GM23248 (cell line): ENCODE measurements at regions not wholly inside any gene's neighbourhood (a gene's known extent, or its start where the extent isn't known, plus 50 kb on each side); places are given as distances from the start of the nearest gene placed in this dataset.
"Not testable (repeated sequence)": the region's sequence is repeated elsewhere in the genome, so short reads cannot be mapped to it uniquely, and the experiment has no call there.

Experiments used
- DNase-seq: peaks from one replicate; pipeline ENCODE4 v3.0.0-alpha.2; 2015
- H2AFZ ChIP-seq: fragments of 200-600 bp; sonication (generic); 2 replicates; pipeline ENCODE4 v1.6.1; 2016; ENCODE audit warnings: antibody characterized with exemption
- H3F3A ChIP-seq: fragments of 200-600 bp; sonication (generic); 2 replicates; pipeline ENCODE4 v1.6.1; 2016; ENCODE audit warnings: mild to moderate bottlenecking, antibody characterized with exemption, mixed run types; ENCODE audit not compliant: insufficient read depth
- H3K27ac ChIP-seq: fragments of 200-600 bp; sonication (generic); 2 replicates; pipeline ENCODE4 v1.5.1; 2016; ENCODE audit warnings: mild to moderate bottlenecking
- H3K27me3 ChIP-seq: fragments of 200-600 bp; sonication (generic); replicated peaks from 2 replicates; pipeline ENCODE4 v1.6.1; 2016; ENCODE audit warnings: mild to moderate bottlenecking; ENCODE audit not compliant: insufficient read depth
- H3K36me3 ChIP-seq: fragments of 200-600 bp; sonication (generic); 2 replicates; pipeline ENCODE4 v1.6.1; 2016; ENCODE audit warnings: low read depth, mild to moderate bottlenecking
- H3K4me1 ChIP-seq: fragments of 200-600 bp; sonication (generic); 2 replicates; pipeline ENCODE4 v1.6.1; 2016; ENCODE audit warnings: mild to moderate bottlenecking; ENCODE audit not compliant: insufficient read depth
- H3K4me2 ChIP-seq: fragments of 200-600 bp; sonication (generic); one replicate; pipeline ENCODE4 v1.6.1; 2016; ENCODE audit warnings: mild to moderate bottlenecking; ENCODE audit not compliant: unreplicated experiment
- H3K4me3 ChIP-seq: fragments of 200-600 bp; sonication (generic); 2 replicates; pipeline ENCODE4 v1.5.1; 2016; ENCODE audit warnings: mild to moderate bottlenecking
- H3K79me2 ChIP-seq: fragments of 200-600 bp; sonication (generic); 2 replicates; pipeline ENCODE4 v1.6.1; 2016; ENCODE audit warnings: mild to moderate bottlenecking; ENCODE audit not compliant: insufficient read depth
- H3K9ac ChIP-seq: fragments of 200-600 bp; sonication (generic); 2 replicates; pipeline ENCODE4 v1.6.1; 2016; ENCODE audit warnings: mild to moderate bottlenecking
- H3K9me2 ChIP-seq: fragments of 200-600 bp; sonication (generic); 2 replicates; pipeline ENCODE4 v1.6.1; 2016; ENCODE audit warnings: mixed run types, mild to moderate bottlenecking, moderate library complexity; ENCODE audit not compliant: insufficient read depth
- H3K9me3 ChIP-seq: fragments of 200-600 bp; sonication (generic); one replicate; pipeline ENCODE4 v1.6.1; 2017; ENCODE audit warnings: low read depth
- H4K20me1 ChIP-seq: fragments of 200-600 bp; sonication (generic); 2 replicates; pipeline ENCODE4 v1.6.0; 2016; ENCODE audit not compliant: insufficient read depth
- EZH2 ChIP-seq: fragments of 200-600 bp; sonication (generic); IDR thresholded peaks from 2 replicates; pipeline ENCODE4 v1.6.1; 2018; ENCODE audit warnings: antibody characterized with exemption, mild to moderate bottlenecking; ENCODE audit not compliant: insufficient read depth, poor library complexity, severe bottlenecking
- EZH2phosphoT487 ChIP-seq: fragments of 200-600 bp; sonication (generic); IDR thresholded peaks from 2 replicates; pipeline ENCODE4 v1.6.1; 2018; ENCODE audit warnings: antibody characterized with exemption, moderate library complexity, mild to moderate bottlenecking, low read depth; ENCODE audit not compliant: insufficient read depth
- WGBS, 2 experiments: methylation state at CpG; one replicate each; pipeline ENCODE4 v1.1.6; 2015 to 2017; ENCODE audit warnings: low lambda C conversion rate in 2 of 2, low coverage in 1 of 2; ENCODE audit errors: missing lambda C conversion rate in 2 of 2; 5-methylcytosine and 5-hydroxymethylcytosine counted together
- in situ Hi-C: fragments of 300-500 bp; cut with MboI; formaldehyde crosslinking; loops from 2 replicates; pipeline ENCODE4 v1.15.0; 2020

DNA sequence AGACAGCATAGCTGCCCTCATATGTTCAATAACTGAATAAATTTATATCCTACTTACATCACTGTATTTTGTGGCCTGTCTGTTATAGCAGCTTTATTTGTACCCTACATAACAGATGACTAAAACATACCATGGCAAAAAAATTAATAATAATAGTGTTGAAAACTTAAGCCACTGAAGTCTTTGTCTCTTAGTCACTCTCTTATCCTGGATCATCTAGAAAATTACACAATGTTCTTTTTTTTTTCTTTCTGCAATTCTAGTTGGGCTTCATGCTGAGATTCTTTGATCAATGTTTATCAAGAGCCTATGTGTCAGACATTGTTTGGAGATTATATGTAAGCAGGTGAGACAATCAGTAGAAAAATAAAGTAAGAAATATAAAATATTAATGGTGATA is 519.3 kb upstream of the ARPP21 start:
- no peak overlapping the region for H3K4me2 ChIP-seq
- H3K9ac ChIP-seq, result no peak overlapping the region
- no peaks in the 10 kb centered on the region for H4K20me1 ChIP-seq
- no peaks in the 10 kb centered on the region for H3K4me1 ChIP-seq
- no peak overlapping the region for H2AFZ ChIP-seq
- no peak overlapping the region for H3K27ac ChIP-seq
- peaks cover 9% of the 10 kb centered on the region for H3K9me3 ChIP-seq
- H3K36me3 ChIP-seq, result no peaks in the 10 kb centered on the region
- no peaks in the 10 kb centered on the region for H3K79me2 ChIP-seq
- in situ Hi-C loops, result no loop called here
- H3K4me3 ChIP-seq, result no peak overlapping the region
- no peak for DNase-seq
- no peaks in the 10 kb centered on the region for H3K9me2 ChIP-seq
- TF ChIP-seq EZH2 (no peak), EZH2phosphoT487 (no peak)
- no peaks in the 10 kb centered on the region for H3K27me3 ChIP-seq
- H3F3A ChIP-seq, result no peaks in the 10 kb centered on the region

DNA sequence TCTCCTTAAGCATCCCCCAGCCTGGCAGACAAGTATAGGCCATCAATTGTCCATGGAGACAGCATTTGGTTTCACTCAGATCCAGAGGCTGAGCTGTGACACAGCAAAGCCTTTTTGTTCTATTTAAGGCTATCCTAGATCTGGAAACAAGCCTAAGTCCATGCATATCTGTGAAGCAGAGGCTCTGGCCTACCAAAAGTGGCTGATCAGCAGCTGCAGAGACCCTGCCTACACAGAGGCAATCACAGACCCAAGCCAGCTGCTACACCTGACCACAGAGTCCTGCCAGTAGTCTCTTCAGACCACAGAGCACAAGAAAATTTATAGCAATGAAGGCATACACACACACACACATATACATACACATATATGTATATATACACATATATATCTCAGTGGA is 501.7 kb upstream of the ARPP21 start:
- H3K4me3 ChIP-seq, result no peak overlapping the region
- H3K4me1 ChIP-seq, result no peaks in the 10 kb centered on the region
- no peak overlapping the region for H2AFZ ChIP-seq
- DNase-seq, result no peak
- in situ Hi-C loops, result no loop called here
- H3K27me3 ChIP-seq, result no peaks in the 10 kb centered on the region
- no peak overlapping the region for H3K27ac ChIP-seq
- no peaks in the 10 kb centered on the region for H3K9me2 ChIP-seq
- no peak overlapping the region for H3K9ac ChIP-seq
- no peaks in the 10 kb centered on the region for H3K79me2 ChIP-seq
- TF ChIP-seq EZH2, result no peak
- TF ChIP-seq EZH2phosphoT487, result no peak
- no peak overlapping the region for H3K4me2 ChIP-seq
- no peaks in the 10 kb centered on the region for H4K20me1 ChIP-seq
- no peaks in the 10 kb centered on the region for H3F3A ChIP-seq
- no peaks in the 10 kb centered on the region for H3K9me3 ChIP-seq
- no peaks in the 10 kb centered on the region for H3K36me3 ChIP-seq

DNA sequence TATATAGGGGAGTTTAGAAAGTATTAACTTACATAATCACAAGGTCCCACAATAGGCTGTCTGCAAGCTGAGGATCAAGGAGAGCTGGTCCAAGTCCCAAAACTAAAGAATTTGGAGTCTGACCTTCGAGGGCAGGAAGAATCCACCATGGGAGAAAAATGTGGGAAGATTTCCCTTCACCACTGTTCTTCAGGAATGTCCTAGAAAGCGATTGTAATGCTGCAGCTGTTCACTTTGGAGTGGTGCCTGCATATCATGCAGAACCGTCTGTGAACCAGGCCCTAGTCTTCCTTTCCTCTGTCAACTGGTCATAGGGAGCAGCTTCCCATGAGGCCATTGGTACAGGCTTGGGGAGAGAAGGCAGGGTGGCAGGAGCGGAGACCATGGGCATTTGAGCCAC is 497.9 kb upstream of the ARPP21 start:
- H3K9me3 ChIP-seq, result no peaks in the 10 kb centered on the region
- H3K27me3 ChIP-seq, result no peaks in the 10 kb centered on the region
- H3K79me2 ChIP-seq, result no peaks in the 10 kb centered on the region
- DNase-seq, result no peak
- H3F3A ChIP-seq, result no peaks in the 10 kb centered on the region
- no peaks in the 10 kb centered on the region for H3K9me2 ChIP-seq
- no peak overlapping the region for H3K4me2 ChIP-seq
- H3K36me3 ChIP-seq, result no peaks in the 10 kb centered on the region
- in situ Hi-C loops, result no loop called here
- WGBS, 2 experiments, result 25 to 35% methylated on average over 4 of the region's 4 CpGs
- H3K27ac ChIP-seq, result no peak overlapping the region
- no peaks in the 10 kb centered on the region for H3K4me1 ChIP-seq
- no peak overlapping the region for H2AFZ ChIP-seq
- H3K4me3 ChIP-seq, result no peak overlapping the region
- no peaks in the 10 kb centered on the region for H4K20me1 ChIP-seq
- no peak overlapping the region for H3K9ac ChIP-seq
- TF ChIP-seq EZH2phosphoT487 (no peak), EZH2 (no peak)

DNA sequence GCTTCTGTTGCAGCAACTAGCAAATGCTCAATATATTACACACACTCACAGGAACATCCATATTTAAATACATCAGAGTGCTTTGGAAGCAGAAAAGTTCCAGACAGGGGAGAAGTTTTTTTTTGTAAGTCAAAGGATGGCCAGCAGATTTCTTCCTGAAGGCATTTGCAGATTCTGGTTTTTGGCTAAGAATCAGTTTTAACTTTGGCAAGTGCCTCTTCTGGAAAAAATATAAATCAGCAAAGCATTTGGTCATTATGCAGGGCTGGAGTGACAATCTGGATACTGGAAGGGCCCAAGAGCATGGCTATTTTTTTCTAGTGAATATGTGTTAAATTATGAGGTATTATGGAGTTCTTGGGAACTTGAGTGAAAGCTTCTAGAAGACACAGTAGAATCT is 495.3 kb upstream of the ARPP21 start:
- Histone ChIP-seq H3K79me2 (no peaks in the 10 kb centered on the region), H3K4me2 (no peak overlapping the region)
- in situ Hi-C loops, result no loop called here

DNA sequence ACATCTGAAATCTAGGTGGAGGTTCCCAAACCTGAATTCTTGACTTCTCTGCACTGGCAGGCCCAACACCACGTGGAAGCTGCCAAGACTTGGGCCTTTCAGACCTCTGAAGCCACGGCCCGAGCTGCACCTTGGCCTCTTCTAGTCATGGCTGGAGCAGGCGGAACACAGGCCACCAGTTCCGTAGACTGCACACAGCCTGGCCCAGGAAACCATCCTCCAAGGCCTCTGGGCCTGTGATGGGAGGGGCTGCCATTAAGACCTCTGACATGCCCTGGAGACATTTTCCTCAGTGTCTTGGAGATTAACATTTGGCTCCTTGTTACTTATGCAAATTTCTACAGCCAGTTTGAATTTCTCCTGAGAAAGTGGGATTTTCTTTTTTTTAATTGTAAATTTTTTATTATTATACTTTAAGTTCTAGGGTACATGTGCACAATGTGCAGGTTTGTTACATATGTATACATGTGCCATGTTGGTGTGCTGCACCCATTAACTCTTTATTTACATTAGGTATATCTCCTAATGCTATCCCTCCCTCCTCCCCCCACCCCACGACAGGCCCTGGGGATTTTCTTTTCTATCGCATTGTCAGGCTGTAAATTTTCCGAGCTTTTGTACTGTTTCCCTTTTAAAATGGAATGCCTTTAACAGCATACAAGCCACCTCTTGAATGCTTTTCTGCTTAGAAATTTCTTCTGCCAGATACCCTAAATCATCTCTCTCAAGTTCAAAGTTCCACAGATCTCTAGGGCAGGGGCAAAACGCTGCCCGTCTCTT is 492.9 kb upstream of the ARPP21 start:
- WGBS, 2 experiments, result 16 to 20% methylated on average over 10 of the region's 10 CpGs
- H3K79me2 ChIP-seq, result not testable (repeated sequence)

More for the DNA sequence above, 495.3 kb upstream of the ARPP21 start:
- no peaks in the 10 kb centered on the region for H4K20me1 ChIP-seq
- no peaks in the 10 kb centered on the region for H3K4me1 ChIP-seq
- H3K9me2 ChIP-seq, result no peaks in the 10 kb centered on the region
- no peaks in the 10 kb centered on the region for H3K36me3 ChIP-seq
- no peaks in the 10 kb centered on the region for H3K27me3 ChIP-seq
- no peaks in the 10 kb centered on the region for H3K9me3 ChIP-seq
- no peak overlapping the region for H3K9ac ChIP-seq
- no peaks in the 10 kb centered on the region for H3F3A ChIP-seq
- H3K27ac ChIP-seq, result no peak overlapping the region
- DNase-seq, result no peak
- no peak overlapping the region for H3K4me3 ChIP-seq
- TF ChIP-seq EZH2 (no peak), EZH2phosphoT487 (no peak)
- H2AFZ ChIP-seq, result no peak overlapping the region

More for the DNA sequence above, 492.9 kb upstream of the ARPP21 start:
- in situ Hi-C loops, H4K20me1 ChIP-seq, H3K4me3 ChIP-seq, H3K9ac ChIP-seq, H3K9me3 ChIP-seq, H3K9me2 ChIP-seq, H3K27ac ChIP-seq, DNase-seq, H3K27me3 ChIP-seq, H2AFZ ChIP-seq, H3K4me2 ChIP-seq, H3K36me3 ChIP-seq, H3K4me1 ChIP-seq, H3F3A ChIP-seq: not testable (repeated sequence)
